Bronchial epithelial cell (primary cell): ENCODE measurements at regions not wholly inside any gene's neighbourhood (a gene's known extent, or its start where the extent isn't known, plus 50 kb on each side); places are given as distances from the start of the nearest gene placed in this dataset.

Source experiments
- DNase-seq: peaks from one replicate; pipeline ENCODE4 v3.0.0-alpha.2; 2010; ENCODE audit warnings: low read depth
- FAIRE-seq: peaks from 2 replicates; lab custom pipeline; 2011; peaks lifted over from hg19 to GRCh38; lab: Jason Lieb, UNC
- H3K27me3 ChIP-seq: 2 replicates; pipeline ENCODE4 v1.5.1; 2011; ENCODE audit warnings: low read length; ENCODE audit not compliant: control insufficient read depth, insufficient read depth
- H3K36me3 ChIP-seq: 2 replicates; pipeline ENCODE4 v1.5.1; 2011; ENCODE audit warnings: low read length; ENCODE audit not compliant: control insufficient read depth, insufficient read depth
- H3K4me3 ChIP-seq: 2 replicates; pipeline ENCODE4 v1.5.1; 2011; ENCODE audit warnings: mild to moderate bottlenecking, low read depth, low read length, control low read depth
- TF ChIP-seq, protein P1 (sequence below): IDR thresholded peaks from 2 replicates; pipeline ENCODE4 v1.5.1; 2011; ENCODE audit warnings: mild to moderate bottlenecking, moderate library complexity, low read length, control low read depth, inconsistent platforms; ENCODE audit not compliant: insufficient read depth, severe bottlenecking

DNA sequence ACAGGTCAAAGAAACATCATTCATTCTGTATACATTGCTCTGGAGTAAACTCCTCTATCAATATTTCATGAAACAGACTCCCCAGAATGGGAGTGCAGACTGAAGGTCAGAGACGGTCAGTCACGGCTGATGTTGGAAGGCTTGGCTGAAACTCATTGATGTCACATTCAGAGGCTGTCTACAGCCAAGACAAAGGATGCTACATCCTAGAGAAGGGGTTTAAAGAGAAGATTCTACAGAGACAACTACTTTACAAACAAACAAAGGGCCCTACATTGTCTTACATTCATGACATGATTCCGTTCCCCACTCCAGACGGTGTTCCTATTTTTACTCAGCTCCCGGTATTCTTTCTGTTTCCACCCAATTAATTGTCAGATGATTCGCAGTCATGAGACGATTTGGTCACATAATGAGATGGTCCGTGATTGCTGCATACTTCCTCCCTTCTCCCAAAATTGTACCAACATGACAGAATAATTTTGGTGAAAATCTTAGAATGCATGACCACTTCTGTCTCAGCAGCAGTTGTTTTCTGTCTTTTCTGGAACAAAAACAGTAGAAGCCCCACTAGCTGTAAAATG is 73.8 kb upstream of the VAV3 start:
- FAIRE-seq: no peak

DNA sequence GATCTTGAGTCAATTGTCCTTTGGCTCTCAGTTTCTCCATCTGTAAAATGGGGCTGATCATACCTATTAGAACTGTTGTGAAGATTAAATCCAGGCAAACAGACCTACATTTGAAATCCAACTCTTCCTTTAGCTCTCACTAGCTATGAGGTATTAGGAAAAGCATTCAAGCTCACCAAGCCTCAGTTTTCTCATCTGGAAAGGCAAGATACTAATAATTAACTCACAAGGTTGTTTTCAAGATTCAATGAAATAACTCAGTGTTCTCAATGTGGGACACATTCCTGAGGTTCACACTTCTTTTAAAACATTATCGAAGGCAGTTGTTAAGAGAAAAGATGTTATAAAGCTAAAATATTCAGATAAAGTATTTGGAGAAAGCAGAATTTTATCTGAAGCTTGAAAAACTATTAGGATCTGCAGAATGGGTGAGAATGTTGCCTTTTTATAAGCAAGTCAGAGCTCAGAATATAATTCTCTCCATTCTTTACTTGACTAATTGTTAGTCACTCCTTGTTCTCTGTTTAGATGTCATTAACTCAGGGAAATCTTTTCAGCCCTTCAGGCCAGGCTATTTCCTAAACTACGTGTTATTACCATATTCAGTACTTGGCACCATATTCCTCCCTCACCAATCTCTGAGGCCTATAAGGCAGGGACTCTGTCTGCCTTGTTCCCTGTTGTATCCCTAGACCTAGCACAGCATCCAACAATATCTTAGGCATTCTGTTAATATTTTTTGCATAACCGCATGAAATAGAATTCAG is 72.0 kb upstream of the VAV3 start:
- DNase-seq (peak; percentile 28), FAIRE-seq (no peak)
- TF ChIP-seq, protein P1, sequence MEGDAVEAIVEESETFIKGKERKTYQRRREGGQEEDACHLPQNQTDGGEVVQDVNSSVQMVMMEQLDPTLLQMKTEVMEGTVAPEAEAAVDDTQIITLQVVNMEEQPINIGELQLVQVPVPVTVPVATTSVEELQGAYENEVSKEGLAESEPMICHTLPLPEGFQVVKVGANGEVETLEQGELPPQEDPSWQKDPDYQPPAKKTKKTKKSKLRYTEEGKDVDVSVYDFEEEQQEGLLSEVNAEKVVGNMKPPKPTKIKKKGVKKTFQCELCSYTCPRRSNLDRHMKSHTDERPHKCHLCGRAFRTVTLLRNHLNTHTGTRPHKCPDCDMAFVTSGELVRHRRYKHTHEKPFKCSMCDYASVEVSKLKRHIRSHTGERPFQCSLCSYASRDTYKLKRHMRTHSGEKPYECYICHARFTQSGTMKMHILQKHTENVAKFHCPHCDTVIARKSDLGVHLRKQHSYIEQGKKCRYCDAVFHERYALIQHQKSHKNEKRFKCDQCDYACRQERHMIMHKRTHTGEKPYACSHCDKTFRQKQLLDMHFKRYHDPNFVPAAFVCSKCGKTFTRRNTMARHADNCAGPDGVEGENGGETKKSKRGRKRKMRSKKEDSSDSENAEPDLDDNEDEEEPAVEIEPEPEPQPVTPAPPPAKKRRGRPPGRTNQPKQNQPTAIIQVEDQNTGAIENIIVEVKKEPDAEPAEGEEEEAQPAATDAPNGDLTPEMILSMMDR: no peak
- no peaks in the 10 kb centered on the region for H3K36me3 ChIP-seq
- peaks cover 2% of the 10 kb centered on the region for H3K27me3 ChIP-seq
- no peak overlapping the region for H3K4me3 ChIP-seq

More for the DNA sequence above, 73.8 kb upstream of the VAV3 start:
- TF ChIP-seq, protein P1: no peak
- H3K4me3 ChIP-seq: no peak overlapping the region
- no peaks in the 10 kb centered on the region for H3K27me3 ChIP-seq
- no peak for DNase-seq
- H3K36me3 ChIP-seq: no peaks in the 10 kb centered on the region

DNA sequence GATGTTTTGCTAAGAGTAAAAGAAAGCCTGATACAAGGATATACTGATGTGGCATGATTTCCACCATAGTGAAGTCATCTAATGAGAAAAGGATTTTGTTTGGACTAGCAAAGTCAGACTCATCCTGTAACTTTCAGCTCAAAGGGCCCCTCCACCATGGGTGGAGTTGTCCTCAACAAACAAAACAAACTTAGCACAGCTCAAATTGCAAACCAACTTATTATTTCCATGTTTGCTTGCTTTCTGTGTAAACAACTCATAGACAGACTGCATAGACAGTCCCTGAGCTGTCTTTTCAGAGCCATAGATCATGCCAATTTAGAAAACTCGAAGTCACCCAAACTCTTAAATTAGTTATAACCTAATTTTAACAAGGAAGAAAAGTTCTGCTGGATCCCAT is 69.4 kb upstream of the VAV3 start:
- Histone ChIP-seq H3K4me3 (no peak overlapping the region), H3K27me3 (peaks cover 2% of the 10 kb centered on the region), H3K36me3 (no peaks in the 10 kb centered on the region)
- DNase-seq (peak; percentile 38), FAIRE-seq (no peak)
- TF ChIP-seq, protein P1: no peak

DNA sequence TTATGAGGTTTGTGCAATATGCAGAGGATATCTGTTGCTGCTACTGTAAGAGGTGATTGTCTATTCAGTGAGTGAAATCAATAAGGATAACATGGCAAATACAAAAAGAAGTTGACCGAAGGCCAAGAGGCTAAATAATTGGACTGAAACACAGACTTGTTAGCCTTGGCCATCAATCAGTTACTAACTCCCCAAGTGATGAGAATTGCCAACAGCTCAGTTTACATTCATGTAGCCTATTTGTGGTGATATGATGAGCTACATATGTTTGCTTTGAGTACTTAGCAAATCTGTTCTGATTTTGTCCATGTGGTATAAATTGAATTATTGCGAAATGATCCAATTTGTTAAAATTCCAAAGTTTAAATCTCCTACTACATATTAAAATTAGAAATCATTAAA is 68.6 kb upstream of the VAV3 start:
- H3K36me3 ChIP-seq: no peaks in the 10 kb centered on the region
- no peak for FAIRE-seq
- no peak for DNase-seq
- TF ChIP-seq, protein P1: no peak
- H3K27me3 ChIP-seq: peaks cover 2% of the 10 kb centered on the region
- H3K4me3 ChIP-seq: no peak overlapping the region

DNA sequence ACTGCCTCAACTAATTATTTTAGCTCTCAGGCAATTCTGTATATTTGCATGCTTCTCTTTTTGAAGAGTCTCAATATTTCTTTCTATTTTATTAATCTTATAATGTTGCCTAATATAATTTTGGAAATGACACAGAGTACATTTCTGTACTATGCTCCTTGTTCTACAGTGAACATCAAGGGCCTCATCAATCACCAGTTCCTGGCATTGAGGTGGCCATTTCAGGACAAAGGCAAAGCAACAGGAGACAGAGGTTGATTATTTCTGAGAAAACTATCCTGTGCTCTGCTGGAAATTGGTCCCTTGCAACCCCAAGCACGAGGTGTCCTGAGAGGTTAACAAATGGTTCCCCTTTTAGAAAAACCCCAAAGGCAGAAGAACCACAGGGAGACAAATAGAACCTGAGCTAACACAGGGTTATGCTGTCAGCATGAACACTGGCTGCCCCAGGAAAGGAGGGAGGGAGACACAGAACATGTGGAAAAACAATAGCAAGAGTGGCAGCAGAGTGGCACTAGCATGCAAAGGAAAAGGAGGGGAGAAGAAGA is 63.9 kb upstream of the VAV3 start:
- FAIRE-seq: no peak
- no peak for DNase-seq
- H3K27me3 ChIP-seq: peaks cover 2% of the 10 kb centered on the region
- H3K4me3 ChIP-seq: no peak overlapping the region
- TF ChIP-seq, protein P1: no peak
- H3K36me3 ChIP-seq: no peaks in the 10 kb centered on the region
